H54 (cell line): ENCODE measurements at regions not wholly inside any gene's neighbourhood (a gene's known extent, or its start where the extent isn't known, plus 50 kb on each side); places are given as distances from the start of the nearest gene placed in this dataset.

Source experiments
- DNase-seq: peaks from one replicate; pipeline ENCODE4 v3.0.0; 2011; ENCODE audit warnings: low spot score, mixed read lengths; ENCODE audit not compliant: insufficient read length
- FAIRE-seq: peaks from 3 replicates; lab custom pipeline; 2011; peaks lifted over from hg19 to GRCh38; lab: Jason Lieb, UNC
- POLR2A ChIP-seq: IDR thresholded peaks from 2 replicates; pipeline ENCODE4 v1.6.1; 2011; ENCODE audit warnings: low read depth, mild to moderate bottlenecking, low read length

DNA sequence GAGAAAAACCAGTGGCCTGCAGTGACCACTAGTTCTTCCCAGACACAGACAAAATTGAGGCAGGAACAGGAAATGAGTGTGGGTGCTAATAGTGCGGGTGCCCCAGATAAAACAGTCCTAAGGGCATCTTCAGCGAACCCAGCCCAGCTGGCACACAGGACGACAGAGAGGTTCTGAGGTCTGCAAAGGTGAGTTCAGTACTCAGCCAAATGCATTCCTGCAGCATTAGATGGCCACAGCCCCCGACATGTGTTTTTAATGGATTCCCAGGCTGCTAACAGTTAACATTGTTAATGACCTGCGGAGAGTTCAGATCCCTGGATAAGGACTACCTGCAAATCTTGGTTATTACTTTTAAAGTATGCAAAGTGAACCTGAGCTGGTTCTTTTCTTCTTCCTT is 196.0 kb downstream of the HIBADH start:
- TF ChIP-seq POLR2A, result no peak
- no peak for DNase-seq
- FAIRE-seq, result no peak

DNA sequence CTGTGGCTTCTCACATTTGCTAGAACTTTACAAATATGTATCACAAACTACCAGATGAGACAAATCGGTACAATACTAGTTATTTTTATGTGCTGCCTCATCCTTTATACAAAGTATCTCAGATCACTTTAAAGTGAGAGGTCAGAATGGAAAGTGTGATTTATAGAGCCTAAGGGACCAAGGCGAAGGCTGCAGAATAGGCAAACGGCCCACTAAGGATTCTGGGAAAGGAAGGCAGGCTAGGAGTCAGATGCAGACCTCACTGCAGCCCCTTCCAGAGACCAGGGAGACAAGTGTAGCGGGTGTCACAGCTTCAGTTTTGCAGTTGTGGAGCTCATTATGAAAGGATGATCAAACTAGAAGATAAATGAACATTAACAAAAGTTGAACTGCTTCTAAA is 190.6 kb downstream of the HIBADH start:
- no peak for TF ChIP-seq POLR2A
- DNase-seq (no peak), FAIRE-seq (no peak)
